ENCODE measurements at regions not wholly inside any gene's neighbourhood (a gene's known extent, or its start where the extent isn't known, plus 50 kb on each side); places are given as distances from the start of the nearest gene placed in this dataset.

DNA sequence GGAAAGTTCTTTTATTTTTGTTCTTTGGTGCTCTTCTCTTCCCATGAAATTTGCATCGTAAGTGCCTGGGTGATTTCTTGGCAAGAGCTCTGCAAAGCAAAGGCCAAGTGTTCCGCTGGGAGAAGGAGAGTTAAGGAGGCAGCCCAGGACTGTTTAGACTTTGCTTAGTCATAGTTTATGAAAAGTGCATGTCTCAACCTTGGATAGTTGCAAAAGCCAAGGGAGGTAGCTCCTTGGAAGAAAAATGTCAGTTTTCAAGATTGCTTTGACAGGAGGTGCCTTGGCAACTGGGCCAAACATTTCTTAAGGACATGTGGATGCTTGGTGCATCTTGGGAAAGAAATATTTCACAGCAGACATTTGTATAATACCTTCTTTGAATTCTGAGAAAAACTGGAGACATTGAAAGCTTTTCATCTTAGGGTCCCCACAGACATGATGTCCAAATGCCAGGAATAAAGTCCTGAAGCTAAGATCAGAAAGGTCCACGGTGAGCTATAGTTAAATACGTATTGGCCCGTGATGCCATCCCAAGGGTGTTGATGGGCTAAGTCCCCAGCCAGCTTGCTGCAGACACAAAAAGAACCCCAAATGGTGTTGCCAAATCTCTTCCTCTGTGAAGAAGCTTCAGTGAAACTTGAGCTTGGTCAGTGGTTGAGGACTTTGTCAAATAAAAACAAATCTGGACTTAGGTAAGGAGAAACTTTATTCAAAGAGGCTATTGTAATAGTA lies 96.3 kb upstream of the THUMPD2 start:
- TF ChIP-seq, protein P1, sequence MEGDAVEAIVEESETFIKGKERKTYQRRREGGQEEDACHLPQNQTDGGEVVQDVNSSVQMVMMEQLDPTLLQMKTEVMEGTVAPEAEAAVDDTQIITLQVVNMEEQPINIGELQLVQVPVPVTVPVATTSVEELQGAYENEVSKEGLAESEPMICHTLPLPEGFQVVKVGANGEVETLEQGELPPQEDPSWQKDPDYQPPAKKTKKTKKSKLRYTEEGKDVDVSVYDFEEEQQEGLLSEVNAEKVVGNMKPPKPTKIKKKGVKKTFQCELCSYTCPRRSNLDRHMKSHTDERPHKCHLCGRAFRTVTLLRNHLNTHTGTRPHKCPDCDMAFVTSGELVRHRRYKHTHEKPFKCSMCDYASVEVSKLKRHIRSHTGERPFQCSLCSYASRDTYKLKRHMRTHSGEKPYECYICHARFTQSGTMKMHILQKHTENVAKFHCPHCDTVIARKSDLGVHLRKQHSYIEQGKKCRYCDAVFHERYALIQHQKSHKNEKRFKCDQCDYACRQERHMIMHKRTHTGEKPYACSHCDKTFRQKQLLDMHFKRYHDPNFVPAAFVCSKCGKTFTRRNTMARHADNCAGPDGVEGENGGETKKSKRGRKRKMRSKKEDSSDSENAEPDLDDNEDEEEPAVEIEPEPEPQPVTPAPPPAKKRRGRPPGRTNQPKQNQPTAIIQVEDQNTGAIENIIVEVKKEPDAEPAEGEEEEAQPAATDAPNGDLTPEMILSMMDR (IDR thresholded peaks at IDR 0.05), result no peak
- TF ChIP-seq POLR2A (IDR thresholded peaks at IDR 0.05), result no peak
